HepG2 (cell line): ENCODE measurements at regions not wholly inside any gene's neighbourhood (a gene's known extent, or its start where the extent isn't known, plus 50 kb on each side); places are given as distances from the start of the nearest gene placed in this dataset.

Experiments used
- ATAC-seq: fragments of 200-7000 bp; cut with Tn5 transposase; 3 replicates; pipeline ENCODE4 v1.9.1; 2020; ENCODE audit warnings: mild to moderate bottlenecking, moderate library complexity
- BruUV-seq: library from RNA; stranded (reverse); fragments of 400-500 nt; replicated peaks from 2 replicates; lab custom pipeline; 2021; lab: Mats Ljungman, UMichigan
- CTCF ChIA-PET: fragments of 300-600 bp; formaldehyde crosslinking; extraction: SDS; loops from one replicate; lab custom pipeline; 2021; ENCODE audit warnings: low total read pairs, inconsistent platforms, low intra/inter-chr PET ratio; lab: Yijun Ruan, JAX
- POLR2A ChIA-PET: fragments of 350-600 bp; sonication (Branson Sonifier 250); formaldehyde crosslinking; loops from one replicate; lab custom pipeline; 2020; ENCODE audit warnings: antibody characterized with exemption, inconsistent platforms; lab: Yijun Ruan, JAX
- DNase-seq: peaks from one replicate; pipeline ENCODE4 v3.0.0-alpha.2; 2015; ENCODE audit warnings: low spot score
- FAIRE-seq: peaks from 3 replicates; lab custom pipeline; 2011; peaks lifted over from hg19 to GRCh38; lab: Jason Lieb, UNC
- H2AFZ ChIP-seq: one replicate; pipeline ENCODE4 v1.6.1; 2011; ENCODE audit warnings: low read length, inconsistent platforms
- H3K27ac ChIP-seq: fragments of 300-600 bp; 3 replicates; pipeline ENCODE4 v1.8.0; 2011; ENCODE audit warnings: mixed run types, mild to moderate bottlenecking, mixed read lengths, low read length, inconsistent platforms; ENCODE audit not compliant: insufficient read depth; ENCODE audit errors: extremely low read length
- H3K27me3 ChIP-seq, 2 experiments: fragments of 200-600 bp in 1 of 2; 2 replicates in 1 of 2; 3 replicates in 1 of 2; pipeline versions ENCODE4 v1.6.0 to v1.8.0; 2011; ENCODE audit warnings: low read length in 2 of 2, mild to moderate bottlenecking in 2 of 2, moderate library complexity in 2 of 2, inconsistent platforms in 1 of 2; ENCODE audit not compliant: insufficient read depth in 2 of 2, control insufficient read depth in 1 of 2
- H3K36me3 ChIP-seq, 2 experiments: fragments of 200-600 bp in 1 of 2; replicated peaks in 1 of 2; 2 replicates in 1 of 2; 3 replicates in 1 of 2; pipeline versions ENCODE4 v1.5.1 to v1.8.0; 2011; ENCODE audit warnings: low read length in 2 of 2, inconsistent platforms in 1 of 2; ENCODE audit not compliant: insufficient read depth in 2 of 2, control insufficient read depth in 1 of 2
- H3K4me1 ChIP-seq: 2 replicates; pipeline ENCODE4 v1.5.1; 2012; ENCODE audit warnings: low read length, inconsistent platforms; ENCODE audit not compliant: insufficient read depth
- H3K4me2 ChIP-seq: 2 replicates; pipeline ENCODE4 v1.6.0; 2011; ENCODE audit warnings: low read depth, low read length, inconsistent platforms
- H3K4me3 ChIP-seq, 3 experiments: fragments of 200-600 bp in 1 of 3; sonication (generic), shearing (Covaris generic) in 1 of 3; replicated peaks in 1 of 3; 2 replicates each; pipeline ENCODE4 v1.5.1; 2011 to 2016; ENCODE audit warnings: low read length in 3 of 3, inconsistent platforms in 2 of 3, low read depth in 2 of 3, mild to moderate bottlenecking in 2 of 3, control low read depth in 1 of 3, mixed read lengths in 1 of 3; ENCODE audit not compliant: insufficient read depth in 1 of 3
- H3K79me2 ChIP-seq: one replicate; pipeline ENCODE4 v1.6.1; 2011; ENCODE audit warnings: low read length, inconsistent platforms; ENCODE audit not compliant: insufficient read depth
- H3K9ac ChIP-seq: 2 replicates; pipeline ENCODE4 v1.6.0; 2011; ENCODE audit warnings: mild to moderate bottlenecking, low read depth, low read length, inconsistent platforms; ENCODE audit not compliant: insufficient read depth
- H3K9me3 ChIP-seq: 2 replicates; pipeline ENCODE4 v1.5.1; 2012; ENCODE audit warnings: mild to moderate bottlenecking, low read length
- H4K20me1 ChIP-seq: 2 replicates; pipeline ENCODE4 v1.6.0; 2011; ENCODE audit warnings: inconsistent platforms, mild to moderate bottlenecking, low read length, moderate library complexity; ENCODE audit not compliant: insufficient read depth
- BORCS8-MEF2B ChIP-seq: sonication (generic); formaldehyde crosslinking; IDR thresholded peaks from 2 replicates; pipeline ENCODE4 v1.8.0; 2022; ENCODE audit warnings: mild to moderate bottlenecking, missing genetic modification reagents
- CC2D1A ChIP-seq: sonication (generic); formaldehyde crosslinking; IDR thresholded peaks from 2 replicates; pipeline ENCODE4 v1.8.1; 2023; ENCODE audit warnings: mild to moderate bottlenecking, missing genetic modification reagents
- HMG20B ChIP-seq: conservative IDR thresholded peaks from 2 replicates; pipeline ENCODE4 v1.6.1; 2016; ENCODE audit warnings: missing genetic modification reagents, missing compliant biosample characterization
- HMGA1 ChIP-seq: sonication (generic); formaldehyde crosslinking; conservative IDR thresholded peaks from 2 replicates; pipeline ENCODE4 v1.4.0; 2020; ENCODE audit warnings: missing genetic modification reagents
- HNF4A ChIP-seq: sonication (generic); formaldehyde crosslinking; IDR thresholded peaks from 2 replicates; pipeline ENCODE4 v1.4.0; 2020; ENCODE audit warnings: missing genetic modification reagents
- JDP2 ChIP-seq: sonication (generic); formaldehyde crosslinking; IDR thresholded peaks from 2 replicates; pipeline ENCODE4 v1.8.1; 2022; ENCODE audit warnings: missing genetic modification reagents, borderline replicate concordance
- MTF1 ChIP-seq: sonication (generic); formaldehyde crosslinking; IDR thresholded peaks from 2 replicates; pipeline ENCODE4 v1.5.0; 2020; ENCODE audit warnings: missing genetic modification reagents
- ONECUT2 ChIP-seq: sonication (generic); formaldehyde crosslinking; IDR thresholded peaks from 2 replicates; pipeline ENCODE4 v1.4.0; 2020; ENCODE audit warnings: missing genetic modification reagents
- SIN3B ChIP-seq: fragments of 150-350 bp; IDR thresholded peaks from 2 replicates; pipeline ENCODE4 v1.6.1; 2014; ENCODE audit warnings: low read length
- SRSF1 ChIP-seq: fragments of 200-400 bp; formaldehyde crosslinking; optimal IDR thresholded peaks from 2 replicates; pipeline ENCODE3; 2017; ENCODE audit warnings: mild to moderate bottlenecking, low read depth, low read length, moderate library complexity
- THAP7 ChIP-seq: sonication (generic); formaldehyde crosslinking; IDR thresholded peaks from 2 replicates; pipeline ENCODE4 v1.8.1; 2023; ENCODE audit warnings: mild to moderate bottlenecking, missing genetic modification reagents
- YY1 ChIP-seq: IDR thresholded peaks from 2 replicates; pipeline ENCODE4 v1.6.1; 2011; ENCODE audit warnings: low read length, low read depth, moderate library complexity, mild to moderate bottlenecking; ENCODE audit not compliant: insufficient read depth, insufficient replicate concordance
- ZBTB20 ChIP-seq: sonication (generic); formaldehyde crosslinking; IDR thresholded peaks from 2 replicates; pipeline ENCODE4 v1.8.1; 2023; ENCODE audit warnings: missing genetic modification reagents, low read depth, mild to moderate bottlenecking, borderline replicate concordance
- ZBTB3 ChIP-seq: sonication (generic); formaldehyde crosslinking; IDR thresholded peaks from 2 replicates; pipeline ENCODE4 v1.4.0; 2020; ENCODE audit warnings: low read depth, mild to moderate bottlenecking, moderate library complexity, missing genetic modification reagents, borderline replicate concordance
- ZFP1 ChIP-seq: IDR thresholded peaks from 2 replicates; pipeline ENCODE4 v1.6.1; 2016
- ZFP36L1 ChIP-seq: sonication (generic); formaldehyde crosslinking; IDR thresholded peaks from 2 replicates; pipeline ENCODE4 v1.8.0; 2022; ENCODE audit warnings: mild to moderate bottlenecking, missing genetic modification reagents, moderate library complexity
- ZNF18 ChIP-seq: sonication (generic); formaldehyde crosslinking; IDR thresholded peaks from 2 replicates; pipeline ENCODE4 v1.8.0; 2022; ENCODE audit warnings: mild to moderate bottlenecking, missing genetic modification reagents; ENCODE audit not compliant: insufficient replicate concordance
- ZNF180 ChIP-seq: sonication (generic); formaldehyde crosslinking; IDR thresholded peaks from 2 replicates; pipeline ENCODE4 v1.4.0; 2020; ENCODE audit warnings: low read depth, missing genetic modification reagents, borderline replicate concordance
- ZNF598 ChIP-seq: sonication (generic); formaldehyde crosslinking; IDR thresholded peaks from 2 replicates; pipeline ENCODE4 v1.5.1; 2020; ENCODE audit warnings: mild to moderate bottlenecking, missing genetic modification reagents, borderline replicate concordance
- WGBS: methylation state at CpG from one replicate; pipeline ENCODE4 v1.1.6; 2017; ENCODE audit warnings: low lambda C conversion rate; 5-methylcytosine and 5-hydroxymethylcytosine counted together
- in situ Hi-C: cut with HindIII; loops from 2 replicates; pipeline ENCODE4 v1.10.0; 2017; ENCODE audit warnings: low pct_unique_long_range_greater_than_20kb; ENCODE audit not compliant: extremely low pct_ligation_motif_present
- intact Hi-C: fragments of 100-400 bp; cut with micrococcal nuclease; formaldehyde crosslinking; loops from one replicate; pipeline ENCODE4 v1.10.0; 2022; ENCODE audit not compliant: unreplicated experiment
- TF ChIP-seq, protein P1 (sequence below): sonication (generic); formaldehyde crosslinking; IDR thresholded peaks from 2 replicates; pipeline ENCODE4 v1.4.0; 2020; ENCODE audit warnings: mild to moderate bottlenecking, missing genetic modification reagents
- TF ChIP-seq, protein P2 (sequence below): sonication (generic); formaldehyde crosslinking; IDR thresholded peaks from 2 replicates; pipeline ENCODE4 v1.5.1; 2020; ENCODE audit warnings: missing genetic modification reagents, mild to moderate bottlenecking, borderline replicate concordance

DNA sequence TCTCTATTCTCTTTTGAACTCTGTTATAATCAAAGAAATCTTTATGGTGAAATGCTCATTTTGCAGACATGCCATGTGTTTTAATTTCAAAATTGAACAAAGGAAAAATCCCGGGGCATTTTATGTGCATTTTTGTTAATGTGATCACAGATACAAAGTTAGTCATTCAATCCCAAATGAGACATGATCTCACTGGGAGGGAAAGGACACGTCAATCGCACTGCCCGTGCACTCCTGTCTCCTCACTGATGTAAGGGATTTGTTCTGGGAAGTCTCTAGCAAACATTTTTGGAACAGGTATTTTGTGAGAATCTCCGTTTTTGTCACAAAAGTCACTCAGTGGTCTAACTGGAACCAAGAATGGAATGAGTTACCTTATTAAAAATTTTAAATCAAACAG, 97.9 kb upstream of the RANBP6 start (continued):
- TF ChIP-seq, protein P1, sequence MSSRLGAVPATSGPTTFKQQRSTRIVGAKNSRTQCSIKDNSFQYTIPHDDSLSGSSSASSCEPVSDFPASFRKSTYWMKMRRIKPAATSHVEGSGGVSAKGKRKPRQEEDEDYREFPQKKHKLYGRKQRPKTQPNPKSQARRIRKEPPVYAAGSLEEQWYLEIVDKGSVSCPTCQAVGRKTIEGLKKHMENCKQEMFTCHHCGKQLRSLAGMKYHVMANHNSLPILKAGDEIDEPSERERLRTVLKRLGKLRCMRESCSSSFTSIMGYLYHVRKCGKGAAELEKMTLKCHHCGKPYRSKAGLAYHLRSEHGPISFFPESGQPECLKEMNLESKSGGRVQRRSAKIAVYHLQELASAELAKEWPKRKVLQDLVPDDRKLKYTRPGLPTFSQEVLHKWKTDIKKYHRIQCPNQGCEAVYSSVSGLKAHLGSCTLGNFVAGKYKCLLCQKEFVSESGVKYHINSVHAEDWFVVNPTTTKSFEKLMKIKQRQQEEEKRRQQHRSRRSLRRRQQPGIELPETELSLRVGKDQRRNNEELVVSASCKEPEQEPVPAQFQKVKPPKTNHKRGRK = no peak
- TF ChIP-seq ZFP1 (CRISPR knock-in tag) = no peak
- no peak for TF ChIP-seq ONECUT2 (CRISPR knock-in tag)
- no peak for TF ChIP-seq ZNF598
- TF ChIP-seq YY1 = no peak
- TF ChIP-seq SRSF1 = no peak
- TF ChIP-seq SIN3B = no peak
- TF ChIP-seq, protein P2, sequence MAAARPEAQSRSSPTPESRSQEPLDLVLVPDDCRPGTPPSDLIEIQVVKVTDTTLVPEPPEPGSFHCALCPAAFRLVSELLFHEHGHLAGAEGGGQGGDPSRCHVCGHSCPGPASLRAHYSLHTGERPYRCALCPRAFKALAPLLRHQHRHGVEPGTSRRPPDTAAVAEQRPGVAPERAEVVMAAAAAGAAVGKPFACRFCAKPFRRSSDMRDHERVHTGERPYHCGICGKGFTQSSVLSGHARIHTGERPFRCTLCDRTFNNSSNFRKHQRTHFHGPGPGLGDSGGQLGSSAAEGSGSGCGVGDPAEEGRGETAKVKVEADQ (CRISPR knock-in tag) = no peak
- TF ChIP-seq, all 625 proteins: peak for 0

- H3K4me1 ChIP-seq = no peaks in the 10 kb centered on the region
- H3K27me3 ChIP-seq = 0 out of 5 replicates have a peak, but pooled peaks cover 0 to 3% of the 10 kb centered on the region in 2 experiments
- no peak overlapping the region for H3K27ac ChIP-seq
- in situ Hi-C loops (no loop called here), intact Hi-C loops (no loop called here)
- ChIA-PET POLR2A (no interaction called here), CTCF (no interaction called here)
- H3K36me3 ChIP-seq = no peaks in the 10 kb centered on the region
- no peak overlapping the region for H2AFZ ChIP-seq
- no peak for TF ChIP-seq ZBTB3 (CRISPR knock-in tag)
- no peak for TF ChIP-seq HMGA1 (CRISPR knock-in tag)
- no peak for TF ChIP-seq HMG20B (CRISPR knock-in tag)
- no peak for TF ChIP-seq ZBTB20
- no peak for TF ChIP-seq ZNF180 (CRISPR knock-in tag)
- no peak for TF ChIP-seq JDP2 (CRISPR knock-in tag)
- no peak for TF ChIP-seq THAP7 (CRISPR knock-in tag)
- TF ChIP-seq HNF4A (CRISPR knock-in tag) = no peak
- TF ChIP-seq CC2D1A (CRISPR knock-in tag) = no peak
- TF ChIP-seq SRSF1 = no peak
- TF ChIP-seq ZNF18 (CRISPR knock-in tag) = no peak
- TF ChIP-seq BORCS8-MEF2B = no peak
- no peak for TF ChIP-seq MTF1 (CRISPR knock-in tag)
- no peak for TF ChIP-seq ZFP36L1 (CRISPR knock-in tag)
- H3K9me3 ChIP-seq = peaks cover 9% of the 10 kb centered on the region; the same call in 1 of the 2 replicates
- BruUV-seq = no TSS peak
- 3% methylated on average over 2 of the region's 2 CpGs for WGBS
- H3K79me2 ChIP-seq = no peaks in the 10 kb centered on the region
- no peaks in the 10 kb centered on the region for H4K20me1 ChIP-seq
- FAIRE-seq (no peak), DNase-seq (no peak), ATAC-seq (no peak)
- H3K4me2 ChIP-seq = no peak overlapping the region
- H3K9ac ChIP-seq = no peak overlapping the region
- H3K4me3 ChIP-seq = no peak overlapping the region
Measured at GRCh38 chr9:6109986-6110385, 94.6 kb upstream of the RANBP6 start.
